SK-N-SH treated with all-trans-retinoic acid at 6 μM for 48 hours (cell line): ENCODE measurements at regions not wholly inside any gene's neighbourhood (a gene's known extent, or its start where the extent isn't known, plus 50 kb on each side); places are given as distances from the start of the nearest gene placed in this dataset.

Source experiments
- CREB5 ChIP-seq: fragments of 250-450 bp; sonication (Bioruptor Pico); IDR thresholded peaks from 2 replicates; pipeline ENCODE4 v1.5.1; 2020; ENCODE audit warnings: low read depth, mild to moderate bottlenecking, moderate library complexity
- CSDC2 ChIP-seq: fragments of 250-450 bp; sonication (Bioruptor Pico); IDR thresholded peaks from 2 replicates; pipeline ENCODE4 v1.5.0; 2020; ENCODE audit warnings: mild to moderate bottlenecking, moderate library complexity
- PPARA ChIP-seq: fragments of 250-450 bp; sonication (Bioruptor Pico); IDR thresholded peaks from 2 replicates; pipeline ENCODE4 v1.5.0; 2020; ENCODE audit warnings: mild to moderate bottlenecking, borderline replicate concordance
- SNAI2 ChIP-seq: fragments of 250-450 bp; sonication (Bioruptor Pico); IDR thresholded peaks from 2 replicates; pipeline ENCODE4 v1.5.0; 2020; ENCODE audit warnings: mild to moderate bottlenecking, moderate library complexity
- ZC3H10 ChIP-seq: fragments of 250-450 bp; sonication (Bioruptor Pico); IDR thresholded peaks from 2 replicates; pipeline ENCODE4 v1.5.1; 2021; ENCODE audit warnings: mild to moderate bottlenecking, moderate library complexity
- ZFP3 ChIP-seq: fragments of 250-450 bp; sonication (Bioruptor Pico); IDR thresholded peaks from 2 replicates; pipeline ENCODE4 v1.5.0; 2020; ENCODE audit warnings: mild to moderate bottlenecking, moderate library complexity
- ZFP30 ChIP-seq: fragments of 450-650 bp; formaldehyde crosslinking; IDR thresholded peaks from 2 replicates; pipeline ENCODE4 v1.5.0; 2022; ENCODE audit warnings: mild to moderate bottlenecking, moderate library complexity
- ZNF8 ChIP-seq: fragments of 450-650 bp; formaldehyde crosslinking; IDR thresholded peaks from 2 replicates; pipeline ENCODE4 v1.5.0; 2020; ENCODE audit warnings: mild to moderate bottlenecking, moderate library complexity

GRCh38 chr13:72205773-72206172 lies 338.8 kb upstream of the DACH1 start:
- no peak for TF ChIP-seq ZC3H10 (CRISPR knock-in tag)
- no peak for TF ChIP-seq SNAI2 (CRISPR knock-in tag)
- TF ChIP-seq ZFP3 (CRISPR knock-in tag) = no peak
- TF ChIP-seq ZFP30 (CRISPR knock-in tag) = no peak
- TF ChIP-seq PPARA (CRISPR knock-in tag) = no peak
- no peak for TF ChIP-seq CREB5 (CRISPR knock-in tag)
- no peak for TF ChIP-seq CSDC2 (CRISPR knock-in tag)
- TF ChIP-seq ZNF8 (CRISPR knock-in tag) = no peak
